HG03060 (cell line): ENCODE measurements at regions not wholly inside any gene's neighbourhood (a gene's known extent, or its start where the extent isn't known, plus 50 kb on each side); places are given as distances from the start of the nearest gene placed in this dataset.
"Not testable (repeated sequence)": the region's sequence is repeated elsewhere in the genome, so short reads cannot be mapped to it uniquely, and the experiment has no call there.

Source experiments
- ATAC-seq: cut with Tn5 transposase; IDR thresholded peaks from one replicate; pipeline ENCODE4 v1.9.1; 2021; ENCODE audit warnings: low read depth, moderate number of reproducible peaks; ENCODE audit not compliant: unreplicated experiment

DNA sequence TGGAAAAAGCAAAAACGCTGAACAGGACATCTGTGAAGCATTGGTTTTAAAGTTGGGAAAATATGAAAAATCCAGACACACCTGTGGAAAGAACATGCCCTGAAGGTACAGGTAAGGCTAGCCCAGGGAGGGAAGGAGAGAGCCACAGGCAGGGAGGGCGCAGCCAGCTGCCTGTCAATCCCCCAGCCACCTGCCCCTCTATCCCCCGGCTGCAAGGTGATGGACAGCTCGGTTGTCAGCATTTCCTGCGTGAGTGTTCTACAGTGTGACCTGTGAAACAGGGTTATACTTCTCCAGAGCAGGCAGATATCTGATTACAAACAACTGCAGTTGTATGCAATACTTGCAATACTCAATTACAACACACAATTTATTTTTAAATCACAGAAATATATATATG is 358.1 kb downstream of the SMOC2 start:
- no peak for ATAC-seq

- ATAC-seq, result no peak
Measured at GRCh38 chr6:168796106-168796505, 355.1 kb downstream of the SMOC2 start.

DNA sequence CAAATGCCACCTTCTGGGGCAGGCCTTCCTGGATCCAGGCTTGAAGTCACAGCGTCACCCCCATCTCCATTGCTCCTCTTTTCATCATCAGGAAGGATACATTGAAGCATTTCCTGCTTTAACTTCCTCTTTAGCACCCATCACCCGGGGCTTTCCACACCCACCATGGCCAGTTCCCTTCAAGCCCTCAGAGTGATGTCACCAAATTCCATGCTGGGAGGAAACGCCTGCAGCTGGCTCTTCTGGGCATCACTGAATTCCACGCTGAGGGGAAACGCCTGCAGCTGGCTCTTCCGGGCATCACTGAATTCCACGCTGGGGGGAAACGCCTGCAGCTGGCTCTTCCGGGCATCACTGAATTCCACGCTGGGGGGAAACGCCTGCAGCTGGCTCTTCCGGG is 354.6 kb downstream of the SMOC2 start:
- ATAC-seq, result not testable (repeated sequence)

DNA sequence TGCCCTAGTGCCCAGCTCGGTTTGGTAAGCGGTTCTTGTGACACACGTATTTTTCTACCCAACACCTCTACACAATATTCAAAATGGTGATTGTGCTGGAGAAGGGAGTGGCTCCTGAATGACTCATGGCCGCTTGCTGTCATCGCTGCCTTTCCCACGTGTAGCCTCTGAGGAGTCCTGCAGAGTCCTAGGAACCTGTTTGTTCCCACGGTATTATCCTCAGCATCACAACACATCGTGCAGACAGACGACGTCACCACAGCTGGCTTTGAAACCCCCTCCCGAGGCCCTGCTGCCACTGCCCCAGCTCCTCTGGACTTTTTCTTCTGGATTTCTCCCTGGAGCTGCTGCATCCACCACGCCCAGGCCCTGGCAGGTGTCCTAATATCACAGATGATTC is 353.5 kb downstream of the SMOC2 start:
- ATAC-seq, result no peak

GRCh38 chr6:168793649-168794048 is 352.7 kb downstream of the SMOC2 start:
- ATAC-seq, result no peak

GRCh38 chr6:168791917-168792316 is 350.9 kb downstream of the SMOC2 start:
- no peak for ATAC-seq

DNA sequence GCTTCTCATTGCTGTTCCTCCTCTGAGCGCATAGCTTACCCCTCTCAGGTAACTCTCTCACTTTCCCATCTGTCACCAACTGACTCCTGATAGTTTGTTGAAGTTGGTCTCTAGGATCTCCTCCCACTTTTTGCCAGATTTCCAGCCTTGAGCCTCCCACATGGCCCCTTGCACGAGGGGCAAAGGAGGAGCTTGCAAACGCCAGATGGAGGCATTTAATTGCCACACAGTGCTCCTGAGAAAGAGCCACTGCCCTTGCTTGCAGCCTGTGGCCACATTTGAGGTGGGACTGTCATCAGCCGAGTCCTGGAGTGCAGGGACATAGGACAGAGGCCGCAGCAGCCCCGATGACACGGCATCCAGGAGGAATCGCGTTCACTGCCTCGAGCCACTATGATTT is 348.7 kb downstream of the SMOC2 start:
- no peak for ATAC-seq

GRCh38 chr6:168785720-168786511 is 344.9 kb downstream of the SMOC2 start:
- ATAC-seq, result no peak

DNA sequence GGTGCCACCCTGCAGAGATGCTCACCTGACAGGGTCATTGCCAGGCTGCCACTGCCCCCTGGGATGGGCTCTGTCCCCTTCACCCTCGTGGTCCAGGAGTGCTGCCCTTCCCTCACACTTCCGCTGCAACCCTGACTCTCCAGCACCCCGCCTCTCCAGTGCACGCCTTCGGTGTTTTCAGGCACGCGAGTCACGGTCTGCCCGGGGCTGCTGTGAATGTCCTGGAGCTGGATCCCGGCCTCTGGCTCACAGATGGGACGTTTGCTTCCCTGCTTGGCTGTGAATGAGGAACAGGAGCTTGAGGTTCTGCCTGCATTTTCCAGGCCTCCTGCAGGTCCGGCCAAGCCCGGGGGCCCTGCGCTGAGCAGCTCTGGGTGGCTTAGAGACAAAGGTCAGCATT is 343.4 kb downstream of the SMOC2 start:
- no peak for ATAC-seq

DNA sequence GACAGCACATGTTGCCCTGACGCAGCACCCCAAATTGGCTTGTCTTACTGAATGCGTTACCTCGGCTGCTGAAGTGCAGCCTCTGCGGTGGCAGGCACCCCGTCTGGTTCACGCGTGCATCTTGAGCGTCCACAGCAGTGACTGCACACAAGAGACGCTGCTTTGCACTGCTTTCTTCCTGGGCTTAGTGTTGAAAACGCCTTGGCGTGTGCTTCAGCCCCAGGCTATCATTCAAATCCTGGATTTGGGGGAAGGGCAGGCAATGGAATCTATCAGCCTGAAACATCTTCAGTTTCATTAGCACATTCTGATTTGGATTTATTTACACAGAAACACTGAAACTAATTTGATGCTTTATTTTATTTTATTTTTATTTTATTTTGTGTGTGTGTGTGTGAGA is 342.7 kb downstream of the SMOC2 start:
- no peak for ATAC-seq

GRCh38 chr6:168782187-168782751 is 341.3 kb downstream of the SMOC2 start:
- ATAC-seq, result no peak

DNA sequence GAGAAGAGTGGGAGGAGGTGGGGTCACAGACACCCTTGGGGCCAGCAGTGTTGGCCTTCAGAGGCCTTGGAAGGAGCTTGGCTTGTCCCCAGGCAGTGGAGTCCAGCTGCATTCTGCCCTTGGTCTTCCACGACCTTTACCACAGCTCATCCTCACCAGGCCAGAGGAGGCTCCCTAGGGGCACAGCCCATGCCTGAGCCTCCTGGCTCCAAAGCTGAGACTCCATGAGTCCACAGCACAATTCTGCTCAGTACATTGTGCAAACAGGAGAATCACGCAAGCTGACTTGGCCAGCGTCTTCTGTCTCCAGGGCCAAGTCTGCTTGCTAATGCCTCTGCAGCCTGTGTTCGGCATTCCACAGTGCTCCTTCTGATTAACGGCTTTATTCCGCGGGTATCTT is 337.2 kb downstream of the SMOC2 start:
- ATAC-seq, result no peak

- ATAC-seq, result no peak
Measured at GRCh38 chr6:168774381-168774780, 333.4 kb downstream of the SMOC2 start.

GRCh38 chr6:168773788-168774187 is 332.8 kb downstream of the SMOC2 start:
- no peak for ATAC-seq

DNA sequence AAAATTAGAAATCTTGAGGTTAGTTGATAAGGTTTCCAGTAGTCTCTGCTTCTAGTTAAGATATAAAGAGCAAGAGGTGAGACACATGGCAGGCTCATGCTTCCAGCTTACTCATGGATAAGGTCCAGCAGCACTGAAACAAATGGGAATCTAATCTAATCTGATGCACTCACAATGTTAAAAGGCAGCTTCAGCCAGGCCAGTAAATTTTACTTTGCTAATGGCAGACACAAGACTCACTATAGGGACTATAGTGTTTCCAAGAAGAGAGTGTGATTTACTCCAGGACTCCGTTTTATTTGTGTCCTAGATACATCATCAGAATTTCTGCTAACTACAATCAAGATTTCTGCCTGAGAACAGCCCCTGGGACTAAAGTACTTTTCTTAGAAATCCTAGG is 324.8 kb downstream of the SMOC2 start:
- ATAC-seq, result no peak

- no peak for ATAC-seq
Measured at GRCh38 chr6:168756009-168756634, 315.1 kb downstream of the SMOC2 start.

- no peak for ATAC-seq
Measured at GRCh38 chr6:168746643-168747042, 305.7 kb downstream of the SMOC2 start.

DNA sequence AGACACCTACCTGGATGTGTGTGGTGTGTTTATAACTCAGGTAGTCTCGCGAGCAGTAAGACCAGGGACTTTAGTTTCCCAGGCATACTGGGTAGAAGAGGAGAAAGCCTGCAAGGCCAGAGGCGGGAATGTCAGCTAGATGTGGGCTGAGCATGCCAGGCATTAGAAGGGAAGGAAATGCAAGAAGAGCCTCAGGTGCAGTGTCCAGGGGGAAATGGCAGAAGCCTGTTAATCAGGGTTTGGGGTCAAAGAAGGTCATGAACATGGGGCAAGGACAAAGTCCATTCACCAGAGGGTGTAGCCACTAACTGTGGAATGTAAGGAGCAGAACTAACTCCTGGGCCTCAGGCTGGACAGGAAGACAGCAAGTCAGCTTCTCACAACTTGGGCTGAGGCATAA is 305.0 kb downstream of the SMOC2 start:
- ATAC-seq, result no peak

- no peak for ATAC-seq
Measured at GRCh38 chr6:168744861-168745260, 303.9 kb downstream of the SMOC2 start.

GRCh38 chr6:168741942-168742782 is 301.2 kb downstream of the SMOC2 start:
- ATAC-seq, result no peak

- ATAC-seq, result no peak
Measured at GRCh38 chr6:168741305-168741704, 300.3 kb downstream of the SMOC2 start.
